K562 (cell line): ENCODE measurements at regions not wholly inside any gene's neighbourhood (a gene's known extent, or its start where the extent isn't known, plus 50 kb on each side); places are given as distances from the start of the nearest gene placed in this dataset.

ENCODE experiments used
- E2F3 ChIP-seq: fragments of 250-450 bp; sonication (Bioruptor Pico); IDR thresholded peaks from 2 replicates; pipeline ENCODE4 v1.4.0; 2020; ENCODE audit warnings: mild to moderate bottlenecking
- TCF7L2 ChIP-seq: fragments of 150-350 bp; IDR thresholded peaks from 2 replicates; pipeline ENCODE4 v1.6.1; 2016; ENCODE audit warnings: low read depth, mild to moderate bottlenecking, low read length, moderate library complexity
- ZNF408 ChIP-seq: fragments of 250-450 bp; sonication (Bioruptor Pico); IDR thresholded peaks from 2 replicates; pipeline ENCODE4 v1.4.0; 2020; ENCODE audit warnings: low read depth, mild to moderate bottlenecking, moderate library complexity

- TF ChIP-seq TCF7L2 (no peak), ZNF408 (CRISPR knock-in tag) (no peak), E2F3 (CRISPR knock-in tag) (no peak)
Measured at GRCh38 chr9:75797085-75797580, 93.3 kb upstream of the PCSK5 start.
